Fibroblast of lung (primary cell): ENCODE measurements at regions not wholly inside any gene's neighbourhood (a gene's known extent, or its start where the extent isn't known, plus 50 kb on each side); places are given as distances from the start of the nearest gene placed in this dataset.

Source experiments
- CTCF ChIP-seq, 2 donors: IDR thresholded peaks in 1 of 2; conservative IDR thresholded peaks in 1 of 2; 1 replicate in 1 of 2; 2 replicates in 1 of 2; pipeline ENCODE4 v1.5.1; 2011 to 2012; ENCODE audit warnings: low read length in 2 of 2, control low read depth in 1 of 2, inconsistent platforms in 1 of 2, low read depth in 1 of 2, mild to moderate bottlenecking in 1 of 2
- EZH2 ChIP-seq: IDR thresholded peaks from 2 replicates; pipeline ENCODE4 v1.5.1; 2012; ENCODE audit warnings: low read length, control low read depth, mild to moderate bottlenecking; ENCODE audit errors: missing control alignments

- TF ChIP-seq CTCF (conservative IDR thresholded peaks at IDR 0.05 in 1 of 2, IDR thresholded peaks at IDR 0.05 in 1 of 2; ENCODE audit: low read depth in 1 of 2, low read length in 2 of 2) (no peak), EZH2 (no peak)
These were observed 1518.3 kb downstream of the RPIA start for GRCh38 chr2:90209806-90210205.
